NCI-H82 (cell line): ENCODE measurements at regions not wholly inside any gene's neighbourhood (a gene's known extent, or its start where the extent isn't known, plus 50 kb on each side); places are given as distances from the start of the nearest gene placed in this dataset.
"Not testable (repeated sequence)": the region's sequence is repeated elsewhere in the genome, so short reads cannot be mapped to it uniquely, and the experiment has no call there.

Source experiments
- DNase-seq: peaks from one replicate; lab custom pipeline; 2025; lab: John Stamatoyannopoulos, UW

DNA sequence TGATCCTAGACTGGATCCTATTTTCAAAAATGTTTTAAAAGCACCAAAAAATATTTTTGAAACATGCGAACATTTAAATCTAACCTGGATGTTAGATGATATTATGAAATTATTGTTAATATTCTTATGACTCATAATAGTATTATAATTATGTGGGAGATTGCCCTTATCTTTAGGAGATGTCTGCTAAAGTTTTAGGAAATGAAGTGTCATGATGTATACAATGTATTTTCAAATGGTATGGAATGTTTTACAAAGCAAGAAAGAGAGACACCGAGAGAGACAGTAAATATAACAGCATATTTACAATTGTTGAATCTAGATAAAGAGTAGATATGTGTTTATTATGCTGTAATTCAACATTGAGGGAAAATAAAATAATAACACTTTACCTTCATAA lies 455.9 kb downstream of the ACTL7B start:
- DNase-seq: no peak

DNA sequence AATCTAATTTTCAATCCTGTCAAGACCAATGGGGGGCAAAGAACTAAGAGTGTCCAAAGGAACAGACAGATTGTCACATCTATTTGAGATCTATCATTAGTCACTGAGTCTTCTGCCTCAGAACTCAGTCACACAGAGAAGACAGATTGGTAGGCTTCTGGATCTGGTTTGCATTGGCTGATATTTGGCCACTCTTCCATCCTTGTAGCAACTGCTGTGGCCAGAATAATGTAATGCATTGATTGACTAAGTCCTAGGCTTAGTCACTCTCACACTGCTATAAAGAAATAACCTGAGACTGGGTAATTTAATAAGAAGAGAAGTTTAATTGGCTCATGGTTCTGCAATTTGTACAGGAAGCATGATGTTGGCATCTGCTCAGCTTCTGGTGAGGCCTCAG lies 458.5 kb downstream of the ACTL7B start:
- no peak for DNase-seq

DNA sequence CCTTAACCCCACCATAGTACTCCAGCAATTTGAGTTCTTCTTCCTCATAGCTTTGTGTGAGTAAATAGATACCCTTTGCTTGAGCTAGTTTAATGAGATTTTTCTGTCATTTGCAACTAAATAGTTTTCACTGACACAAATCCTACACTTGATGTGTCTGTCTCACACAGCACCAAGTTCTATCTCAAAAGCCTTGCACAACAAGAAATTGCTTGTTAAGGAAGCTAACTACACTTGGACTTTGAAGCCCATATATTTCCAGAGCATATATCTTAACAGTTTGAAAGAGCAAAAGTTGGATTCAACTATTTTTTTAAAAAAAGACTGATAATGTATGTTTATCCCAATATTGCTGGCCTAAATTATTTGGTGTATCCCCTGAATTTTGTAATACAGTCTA lies 459.2 kb downstream of the ACTL7B start:
- DNase-seq: no peak

DNA sequence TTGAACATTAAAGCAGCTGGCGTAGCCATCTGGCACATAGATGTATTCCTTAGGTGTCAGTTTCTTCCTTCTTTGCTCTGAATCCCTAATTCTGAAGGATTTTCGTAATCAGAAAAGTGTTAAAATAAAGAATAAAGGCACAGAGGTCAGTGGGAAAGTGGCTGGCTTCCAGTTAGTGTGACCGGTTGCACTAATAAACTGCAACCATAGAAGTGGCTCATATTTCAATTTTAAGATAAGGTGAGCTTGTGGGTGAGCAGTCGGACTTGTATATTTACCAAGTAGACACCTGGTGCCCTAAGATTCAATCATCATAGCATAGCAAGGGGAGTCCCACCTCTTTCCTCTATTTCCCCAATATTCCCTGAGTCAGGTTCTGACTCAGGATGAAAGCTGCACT lies 459.6 kb downstream of the ACTL7B start:
- DNase-seq: peak; percentile 4

DNA sequence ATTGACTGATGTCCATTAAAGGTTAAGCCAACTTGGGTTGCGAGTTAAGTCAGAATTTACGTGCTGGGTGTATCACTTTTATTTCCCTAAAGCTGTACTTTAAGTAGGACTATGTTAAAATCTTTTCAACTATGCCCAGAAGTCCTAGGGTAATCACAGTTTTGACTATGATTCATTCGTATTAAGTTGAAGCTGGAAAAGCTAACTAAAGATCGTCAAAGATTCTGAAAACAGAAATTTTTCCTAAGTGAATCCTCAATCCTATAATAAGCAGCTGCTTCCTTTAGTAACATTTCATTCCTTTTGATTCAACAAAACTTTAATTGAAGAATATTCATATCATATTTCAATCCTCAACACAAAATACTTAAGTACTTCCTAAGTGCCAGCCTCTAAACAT lies 460.4 kb downstream of the ACTL7B start:
- no peak for DNase-seq

DNA sequence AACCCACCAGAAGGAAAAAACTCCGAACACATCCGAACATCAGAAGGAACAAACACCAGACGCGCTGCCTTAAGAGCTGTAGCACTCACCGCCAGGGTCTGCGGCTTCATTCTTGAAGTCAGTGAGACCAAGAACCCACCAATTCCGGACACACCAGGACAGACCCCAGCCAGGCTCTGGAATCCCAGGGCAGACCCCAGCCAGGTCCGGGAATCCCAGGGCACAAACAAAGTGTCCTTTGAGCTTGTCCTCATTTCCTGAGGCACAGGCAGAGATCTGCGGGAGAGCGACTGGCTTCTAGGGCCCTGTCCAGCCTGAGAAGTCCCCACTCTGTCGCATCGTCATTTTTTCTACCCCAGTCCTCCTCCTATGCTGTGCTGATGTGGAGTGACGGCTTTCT lies 461.1 kb downstream of the ACTL7B start:
- DNase-seq: no peak

DNA sequence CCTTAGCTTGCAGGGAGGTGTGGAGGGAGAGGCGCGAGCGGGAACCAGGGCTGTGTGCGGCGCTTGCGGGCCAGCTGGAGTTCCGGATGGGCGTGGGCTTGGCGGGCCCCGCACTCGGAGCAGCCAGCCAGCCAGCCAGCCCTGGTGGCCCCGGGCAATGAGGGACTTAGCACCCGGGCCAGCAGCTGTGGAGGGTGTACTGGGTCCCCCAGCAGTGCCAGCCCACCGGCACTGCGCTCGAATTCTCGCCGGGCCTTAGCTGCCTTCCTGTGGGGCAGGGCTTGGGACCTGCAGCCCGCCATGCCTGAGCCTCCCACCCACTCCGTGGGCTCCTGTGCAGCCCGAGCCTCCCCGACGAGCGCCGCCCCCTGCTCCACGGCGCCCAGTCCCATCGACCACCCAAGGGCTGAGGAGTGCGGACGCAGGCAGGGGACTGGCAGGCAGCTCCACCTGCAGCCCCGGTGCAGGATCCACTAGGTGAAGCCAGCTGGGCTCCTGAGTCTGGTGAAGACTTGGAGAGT lies 462.2 kb downstream of the ACTL7B start:
- DNase-seq: not testable (repeated sequence)

DNA sequence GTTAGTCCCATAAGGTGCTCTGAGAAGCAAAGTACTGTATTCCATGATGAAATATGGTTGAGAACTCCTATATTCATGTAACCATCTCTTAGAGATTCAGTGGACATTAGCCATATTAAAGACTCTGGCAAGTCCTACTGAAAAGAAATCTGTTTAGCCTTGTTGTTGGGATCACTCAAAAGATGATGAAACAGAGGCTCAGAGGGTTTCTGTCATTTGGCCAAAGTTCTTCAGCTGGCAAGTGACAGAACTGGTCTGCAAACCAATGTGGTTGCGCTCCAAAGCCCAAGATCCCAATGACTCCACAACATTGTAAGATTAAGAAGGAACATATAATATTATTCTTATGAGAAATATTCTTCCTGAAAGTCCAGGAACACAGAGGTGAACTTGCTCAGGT lies 462.9 kb downstream of the ACTL7B start:
- no peak for DNase-seq

DNA sequence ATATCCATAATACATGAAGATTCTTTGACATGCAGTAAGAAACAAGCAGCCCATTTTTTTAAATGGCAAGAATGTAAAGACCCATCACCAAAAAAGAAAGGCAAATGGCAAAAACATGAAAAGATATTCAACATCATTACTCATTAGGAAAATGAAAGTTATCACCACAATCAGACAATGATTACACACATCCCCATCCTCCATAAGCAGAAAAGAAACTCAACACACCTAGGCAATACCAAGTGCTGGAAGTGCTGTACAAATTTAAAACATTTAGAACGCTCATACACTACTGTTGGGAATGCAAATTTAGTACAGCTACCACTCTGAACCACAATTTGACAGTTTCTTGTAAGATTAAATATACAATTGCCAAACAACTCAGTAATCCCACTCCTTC lies 466.7 kb downstream of the ACTL7B start:
- no peak for DNase-seq

DNA sequence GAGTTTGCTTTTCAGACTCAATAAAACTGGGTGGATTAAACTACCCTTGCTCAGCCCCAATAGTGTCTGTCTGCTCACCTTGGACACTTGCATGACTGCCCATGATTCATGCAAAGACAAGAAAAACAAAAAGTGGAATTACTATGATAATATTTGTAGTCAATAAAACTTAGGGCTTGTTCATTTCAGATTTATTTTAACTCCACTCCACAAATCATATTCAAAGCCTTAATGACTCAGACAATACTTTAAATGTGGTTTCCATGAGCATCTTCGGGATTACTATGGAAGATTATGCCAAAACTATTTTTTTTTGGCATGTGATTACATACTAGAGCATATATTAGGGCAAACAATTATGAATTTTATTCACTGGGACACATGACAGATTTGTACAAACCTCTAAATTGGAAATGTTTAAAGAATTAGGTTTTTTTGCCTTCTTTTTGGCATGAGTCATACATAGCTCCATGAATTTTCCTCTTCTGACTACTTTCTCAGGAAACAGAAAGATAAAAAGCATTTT lies 468.9 kb downstream of the ACTL7B start:
- DNase-seq: no peak

DNA sequence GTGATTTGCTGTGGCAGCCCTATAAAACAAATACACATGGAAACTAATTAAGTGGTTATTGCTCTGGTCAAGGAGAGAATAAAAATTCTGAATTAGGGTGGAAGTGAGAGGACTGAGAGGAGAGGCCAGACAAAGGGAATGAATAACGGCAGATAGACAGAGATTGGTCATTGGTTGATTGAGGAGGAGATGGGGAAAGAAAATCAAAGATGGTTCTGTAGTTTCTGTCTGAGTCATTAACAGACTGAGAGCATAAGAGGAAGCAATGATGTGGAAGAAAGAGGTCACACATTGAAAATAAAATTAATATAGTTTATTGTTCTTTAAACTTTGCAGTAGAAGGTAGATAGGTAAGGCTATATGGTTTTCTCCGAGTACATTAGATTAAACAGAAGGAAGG lies 469.8 kb downstream of the ACTL7B start:
- no peak for DNase-seq

DNA sequence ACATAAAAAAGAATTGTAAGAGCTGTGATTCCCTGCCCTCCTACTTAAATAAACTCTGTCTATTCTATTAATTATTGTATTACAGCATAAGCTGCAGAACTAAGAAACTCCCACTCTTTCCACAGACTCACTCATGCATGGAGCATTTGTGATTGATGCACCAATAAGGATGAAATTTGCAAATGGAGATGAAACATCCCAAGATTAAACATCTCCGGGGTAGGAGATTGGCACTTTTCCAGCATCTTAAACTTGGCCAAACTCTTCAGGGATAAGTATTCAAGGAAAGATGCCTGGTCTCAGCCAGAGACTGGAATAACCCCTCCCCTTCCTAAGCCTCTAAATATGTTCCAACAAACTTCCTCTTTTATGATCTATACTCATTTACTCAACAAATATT lies 472.0 kb downstream of the ACTL7B start:
- DNase-seq: no peak

DNA sequence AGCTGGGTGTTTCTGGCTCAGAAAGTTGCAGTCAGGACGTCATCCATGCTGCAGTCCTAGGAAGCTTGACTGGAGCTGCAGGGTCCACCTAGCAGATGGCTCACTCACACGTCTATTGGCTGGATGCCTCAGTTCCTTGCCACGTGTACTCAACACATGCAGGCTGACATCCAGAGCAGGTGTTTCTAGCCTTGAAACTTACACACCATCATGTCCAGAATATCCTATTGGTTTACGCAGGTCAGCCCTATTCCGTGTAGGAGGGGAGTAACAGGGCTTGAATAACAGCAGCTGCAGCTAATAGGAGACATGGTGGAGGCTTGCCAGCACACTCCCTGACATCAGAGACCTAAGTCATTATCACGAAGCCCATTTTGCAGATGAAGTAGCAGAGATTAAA lies 473.5 kb downstream of the ACTL7B start:
- DNase-seq: no peak

DNA sequence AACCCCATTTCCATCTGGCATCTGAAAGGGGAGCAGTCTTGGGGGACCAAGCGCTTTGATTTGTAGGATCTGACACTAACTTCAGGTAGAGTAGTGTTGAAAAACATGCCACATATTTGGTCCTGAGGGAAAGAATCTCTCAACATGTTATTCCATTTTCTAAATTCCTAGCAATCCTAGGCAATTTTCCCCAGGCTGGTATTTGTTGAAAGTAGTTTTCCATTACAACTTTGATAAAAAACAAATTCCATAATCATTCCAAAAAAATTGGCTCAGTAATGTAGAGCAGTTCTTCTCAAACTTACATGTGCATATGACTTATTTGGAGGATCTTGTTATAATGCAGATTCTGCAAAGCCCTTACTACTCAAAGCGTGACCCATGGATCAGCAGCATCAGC lies 477.9 kb downstream of the ACTL7B start:
- DNase-seq: no peak

DNA sequence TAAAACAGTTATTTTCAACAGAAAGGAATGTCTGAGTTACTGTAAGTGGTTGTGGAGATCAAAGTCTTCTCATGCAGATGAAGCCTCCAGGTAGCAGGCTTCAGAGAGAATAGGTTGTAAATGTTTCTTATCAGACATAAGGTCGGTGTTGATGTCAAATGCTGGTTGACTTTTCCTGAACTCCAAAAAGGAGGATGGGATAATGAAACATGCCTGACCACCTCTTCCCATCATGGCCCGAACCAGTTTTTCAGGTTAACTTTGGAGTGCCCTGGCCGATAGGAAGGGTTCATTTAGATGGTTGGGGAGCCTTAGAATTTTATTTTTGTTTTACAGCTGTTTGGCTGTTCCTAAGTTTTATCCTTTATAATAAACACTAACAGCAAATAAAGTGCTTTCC lies 478.4 kb downstream of the ACTL7B start:
- DNase-seq: no peak

DNA sequence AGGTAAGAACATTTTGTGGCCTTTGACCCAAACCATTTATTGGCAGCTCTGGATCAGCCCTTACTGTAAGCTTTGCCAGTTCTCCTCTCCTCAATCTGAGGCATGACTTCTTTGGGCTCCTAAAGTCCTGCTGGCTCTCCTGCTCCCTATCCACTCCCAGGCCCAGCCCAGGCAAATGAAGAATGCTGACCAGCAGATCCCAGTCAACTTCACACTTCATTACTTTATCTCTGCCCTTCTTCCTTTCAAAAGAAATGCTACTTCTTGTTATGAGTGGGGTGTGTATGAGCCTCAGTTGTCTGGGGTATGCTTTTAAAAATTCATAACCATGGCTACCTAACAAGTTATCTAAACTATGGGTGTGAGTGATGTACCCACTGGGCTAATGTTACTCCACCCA lies 479.6 kb downstream of the ACTL7B start:
- DNase-seq: no peak

DNA sequence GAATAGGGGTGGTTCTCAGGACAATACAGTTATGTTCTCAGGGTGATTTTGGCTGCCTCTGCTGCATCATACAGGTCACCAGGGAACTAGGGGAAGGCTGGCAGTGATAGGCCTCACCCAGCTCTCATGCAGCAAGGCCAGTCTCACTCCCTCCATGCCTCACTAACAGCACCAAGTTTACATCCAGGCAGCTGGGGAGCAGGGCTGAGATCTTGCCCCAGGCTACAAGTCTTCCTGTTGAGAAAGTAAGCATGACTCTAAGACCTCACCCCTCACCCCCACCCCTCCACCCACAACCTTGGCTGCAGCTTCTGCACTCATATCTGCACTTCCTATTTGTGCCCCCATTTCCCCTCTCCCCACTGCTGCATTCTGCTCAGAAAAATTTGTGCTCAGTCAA lies 481.2 kb downstream of the ACTL7B start:
- DNase-seq: no peak

DNA sequence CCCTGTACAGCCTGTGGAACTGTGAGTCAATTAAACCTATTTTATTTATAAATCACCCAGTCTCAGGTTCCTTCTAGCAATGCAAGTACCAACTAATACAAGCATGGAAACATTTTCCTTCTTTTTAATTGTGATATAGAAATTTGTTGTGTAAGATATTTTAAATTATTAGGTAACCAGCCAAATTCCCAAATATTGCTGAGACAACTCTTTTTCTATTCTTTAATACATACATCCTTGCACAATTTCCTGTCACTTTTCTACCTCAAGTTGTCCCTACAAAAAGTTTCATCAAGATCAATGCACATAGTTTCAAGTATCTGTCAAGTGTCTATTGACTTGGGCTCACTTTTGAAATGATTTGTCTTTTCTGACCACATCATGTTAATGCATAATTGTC lies 488.6 kb downstream of the ACTL7B start:
- DNase-seq: no peak

DNA sequence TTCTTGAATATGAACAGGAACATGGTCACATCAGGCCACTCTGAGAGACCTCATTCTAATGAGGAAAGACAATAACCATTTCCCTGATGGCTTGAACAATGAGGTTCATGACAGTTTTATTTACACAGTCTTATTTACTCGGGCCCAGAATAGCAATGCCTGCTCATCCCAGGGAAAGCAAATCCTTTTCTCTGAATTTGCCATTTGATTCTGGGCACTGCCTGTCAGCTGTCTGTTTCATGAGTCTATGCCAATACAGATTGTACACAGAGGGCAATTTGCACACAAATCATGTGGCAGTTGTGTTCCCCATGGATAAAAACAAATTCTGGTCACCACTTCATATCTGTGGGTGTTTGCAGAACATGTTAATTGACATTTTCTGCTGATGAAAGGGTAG lies 492.5 kb downstream of the ACTL7B start:
- no peak for DNase-seq

DNA sequence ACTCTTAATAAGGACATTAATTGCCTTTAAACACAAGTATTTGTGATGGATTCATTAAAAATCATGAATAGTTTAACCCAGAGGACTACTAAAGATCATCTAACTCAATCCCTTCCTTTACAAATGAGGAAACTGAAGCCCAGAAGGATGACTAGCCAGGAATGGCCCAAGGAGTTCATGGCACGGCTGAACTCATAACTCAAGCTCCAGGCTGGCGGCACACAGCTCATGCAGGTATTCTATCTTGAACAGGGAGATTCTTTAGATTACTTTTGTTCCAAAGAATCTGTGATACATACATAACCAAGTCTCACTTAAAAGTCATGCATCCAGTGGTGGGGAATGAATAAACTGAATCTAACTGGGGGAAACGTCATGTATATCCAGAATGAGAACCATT lies 495.5 kb downstream of the ACTL7B start:
- DNase-seq: no peak

DNA sequence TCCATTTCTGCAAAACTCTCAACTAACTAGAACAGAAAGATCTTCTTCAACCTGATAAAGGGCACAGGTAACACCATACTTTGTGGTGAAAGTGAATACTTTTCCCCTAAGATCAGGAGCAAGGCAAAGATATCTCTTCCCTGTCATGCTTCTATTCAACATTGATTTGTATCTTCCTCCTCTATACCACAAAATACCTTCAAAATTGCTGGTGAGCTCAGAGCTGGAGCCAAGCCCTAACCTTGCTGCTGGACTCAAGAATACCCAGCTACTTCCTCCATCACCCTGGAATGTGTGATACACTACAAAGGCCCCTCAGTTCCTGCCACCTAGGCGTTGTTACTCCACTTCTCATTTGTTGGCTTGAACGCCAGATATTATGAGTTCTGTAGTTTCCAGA lies 499.0 kb downstream of the ACTL7B start:
- DNase-seq: no peak

DNA sequence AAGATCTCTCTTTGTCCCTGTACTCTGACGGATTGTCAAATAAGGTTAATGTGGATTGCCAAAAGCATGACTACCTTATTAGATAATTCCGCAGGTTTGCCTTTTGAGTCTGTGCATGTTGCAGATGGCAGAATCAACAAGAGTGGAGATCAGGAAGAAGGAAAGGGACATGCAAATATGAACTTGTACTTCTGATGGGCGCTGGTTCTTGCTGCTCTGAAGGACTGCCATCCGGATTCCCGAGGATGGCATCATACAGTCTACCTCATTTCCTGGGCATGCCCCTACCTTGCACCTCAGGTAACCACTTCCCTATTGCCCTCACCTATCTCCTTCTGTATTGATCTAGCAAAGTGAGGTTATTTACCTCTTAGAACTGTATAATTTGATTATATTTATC lies 504.2 kb downstream of the ACTL7B start:
- DNase-seq: no peak

DNA sequence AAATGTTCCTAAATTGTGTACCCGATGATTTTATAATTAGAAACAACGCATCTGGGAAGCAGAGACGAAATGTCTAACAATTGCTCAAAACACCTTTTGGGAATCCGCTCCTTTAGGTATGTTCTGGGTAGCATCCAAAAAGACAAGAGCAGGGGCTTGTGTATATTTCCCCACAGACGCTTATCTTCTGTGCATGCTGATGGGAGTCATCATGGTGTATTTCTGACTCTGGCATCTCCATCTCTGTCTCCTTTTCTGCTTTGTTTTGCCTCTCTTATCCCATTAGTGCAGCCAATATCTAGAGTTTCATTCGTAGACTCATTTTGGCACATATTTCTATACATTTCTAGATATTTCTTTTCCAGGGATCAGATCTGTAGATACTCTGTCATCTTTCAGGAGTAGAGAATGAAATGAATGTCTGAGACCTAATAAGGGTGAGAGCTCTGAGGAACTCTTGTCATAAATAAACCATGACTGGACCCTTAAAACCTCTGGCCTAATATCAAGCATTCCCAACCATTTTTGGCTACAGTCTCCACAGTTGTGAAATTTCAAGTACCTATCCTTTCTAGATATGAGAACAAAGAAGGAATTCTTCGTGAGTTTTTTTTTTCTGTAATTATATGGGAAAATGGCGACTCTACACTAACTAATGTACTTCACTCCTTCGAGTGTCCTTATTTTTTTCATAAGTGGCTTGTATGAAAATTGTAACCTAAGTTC lies 508.2 kb downstream of the ACTL7B start:
- no peak for DNase-seq

DNA sequence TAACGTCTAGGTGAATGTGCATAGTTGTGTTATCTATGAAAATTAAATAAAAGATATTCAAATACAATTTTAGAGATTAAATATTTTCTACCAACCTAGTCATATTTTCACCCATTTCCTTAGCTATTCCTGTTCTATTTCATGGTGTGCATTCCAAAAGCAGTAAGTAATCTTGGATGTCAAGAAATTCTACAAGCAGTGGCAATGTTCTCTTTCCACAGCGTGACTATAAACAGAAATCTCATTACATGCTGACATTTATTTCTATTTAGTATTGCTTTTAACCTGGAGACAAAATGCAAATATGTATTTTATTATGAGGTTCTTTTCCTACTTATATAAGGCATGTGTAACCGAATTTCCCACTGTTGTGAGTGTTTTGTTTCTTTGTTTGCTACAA lies 510.0 kb downstream of the ACTL7B start:
- no peak for DNase-seq
